Gastroesophageal sphincter (tissue), 4 donors: ENCODE measurements at regions not wholly inside any gene's neighbourhood (a gene's known extent, or its start where the extent isn't known, plus 50 kb on each side); places are given as distances from the start of the nearest gene placed in this dataset.

Source experiments
- ATAC-seq: fragments of 150-250 bp; one replicate; pipeline ENCODE4 v1.9.1; 2016; ENCODE audit warnings: mild to moderate bottlenecking, moderate library complexity
- H3K27ac ChIP-seq, 4 donors: fragments of 200-600 bp; sonication (generic) in 3 of 4; 1 replicate in 3 of 4; 2 replicates in 1 of 4; pipeline ENCODE4 v1.5.1; 2016 to 2019
- H3K27me3 ChIP-seq: fragments of 200-600 bp; sonication (generic); one replicate; pipeline ENCODE4 v1.5.1; 2019
- H3K36me3 ChIP-seq, 2 donors: fragments of 200-600 bp; sonication (generic); one replicate each; pipeline ENCODE4 v1.5.1; 2019; ENCODE audit warnings: control low read depth in 1 of 2
- H3K4me1 ChIP-seq, 3 donors: fragments of 200-600 bp; sonication (generic); 1 replicate in 2 of 3; 2 replicates in 1 of 3; pipeline ENCODE4 v1.5.1; 2016 to 2019; ENCODE audit warnings: control low read depth in 2 of 3
- H3K4me3 ChIP-seq, 2 donors: fragments of 200-600 bp; sonication (generic); one replicate each; pipeline ENCODE4 v1.5.1; 2019; ENCODE audit warnings: mild to moderate bottlenecking in 1 of 2, moderate library complexity in 1 of 2
- H3K9me3 ChIP-seq, 3 donors: fragments of 200-600 bp; sonication (generic); one replicate each; pipeline ENCODE4 v1.5.1; 2017 to 2019; ENCODE audit warnings: control low read depth in 2 of 3
- CTCF ChIP-seq, 4 experiments: fragments of 200-600 bp in 2 of 4; fragments of 450-650 bp in 2 of 4; sonication (generic) in 1 of 4; IDR thresholded peaks; one replicate each; pipeline ENCODE4 v1.5.1; 2017 to 2019; ENCODE audit warnings: antibody characterized with exemption in 4 of 4, mild to moderate bottlenecking in 2 of 4, moderate library complexity in 2 of 4
- EP300 ChIP-seq: sonication (generic); formaldehyde crosslinking; IDR thresholded peaks from one replicate; pipeline ENCODE4 v1.6.1; 2017; ENCODE audit warnings: antibody characterized with exemption, mild to moderate bottlenecking
- POLR2A ChIP-seq, 2 donors: fragments of 450-650 bp; IDR thresholded peaks; one replicate each; pipeline ENCODE4 v1.6.1; 2017; ENCODE audit warnings: antibody characterized with exemption in 2 of 2, mild to moderate bottlenecking in 2 of 2, moderate library complexity in 1 of 2
- POLR2AphosphoS5 ChIP-seq: sonication (generic); formaldehyde crosslinking; IDR thresholded peaks from one replicate; pipeline ENCODE4 v1.6.1; 2017; ENCODE audit warnings: antibody characterized with exemption
- WGBS, 2 donors: methylation state at CpG; one replicate each; pipeline ENCODE4 v1.1.5; 2018; ENCODE audit warnings: low coverage in 1 of 2; 5-methylcytosine and 5-hydroxymethylcytosine counted together

GRCh38 chr14:29236401-29236800, 469.8 kb downstream of the FOXG1 start:
- Histone ChIP-seq H3K27ac (no peak overlapping the region), H3K9me3 (no peaks in the 10 kb centered on the region), H3K36me3 (no peaks in the 10 kb centered on the region), H3K27me3 (no peaks in the 10 kb centered on the region), H3K4me3 (no peak overlapping the region), H3K4me1 (no peaks in the 10 kb centered on the region)
- ATAC-seq: no peak
- TF ChIP-seq POLR2A (IDR thresholded peaks at IDR 0.05) (no peak), EP300 (no peak)

- Histone ChIP-seq H3K4me1 (no peaks in the 10 kb centered on the region), H3K4me3 (no peak overlapping the region), H3K27me3 (no peaks in the 10 kb centered on the region), H3K9me3 (no peaks in the 10 kb centered on the region), H3K36me3 (no peaks in the 10 kb centered on the region), H3K27ac (no peak overlapping the region)
- no peak for TF ChIP-seq EP300
- no peak for TF ChIP-seq POLR2A (IDR thresholded peaks at IDR 0.05)
- TF ChIP-seq POLR2AphosphoS5: no peak
- TF ChIP-seq CTCF (IDR thresholded peaks at IDR 0.05): no peak
- 37 to 38% methylated on average over 2 of the region's 2 CpGs for WGBS, 2 donors
- ATAC-seq: no peak
Observed at GRCh38 chr14:29236848-29237247, 470.3 kb downstream of the FOXG1 start.

GRCh38 chr14:29240066-29240465, 473.5 kb downstream of the FOXG1 start:
- WGBS, 2 donors: 30 to 32% methylated on average over 3 of the region's 3 CpGs
- no peak for ATAC-seq
- Histone ChIP-seq H3K4me1 (peaks cover 0 to 4% (median 0%) of the 10 kb centered on the region in 3 donors), H3K27me3 (no peaks in the 10 kb centered on the region), H3K4me3 (no peak overlapping the region), H3K36me3 (no peaks in the 10 kb centered on the region), H3K27ac (no peak overlapping the region), H3K9me3 (no peaks in the 10 kb centered on the region)
- no peak for TF ChIP-seq POLR2AphosphoS5
- no peak for TF ChIP-seq POLR2A (IDR thresholded peaks at IDR 0.05)

GRCh38 chr14:29242755-29243754, 476.5 kb downstream of the FOXG1 start:
- Histone ChIP-seq H3K4me3 (no peak overlapping the region), H3K4me1 (peaks cover 0 to 4% (median 0%) of the 10 kb centered on the region in 3 donors), H3K27ac (no peak overlapping the region), H3K9me3 (no peaks in the 10 kb centered on the region), H3K27me3 (no peaks in the 10 kb centered on the region), H3K36me3 (no peaks in the 10 kb centered on the region)
- TF ChIP-seq POLR2AphosphoS5 (no peak), POLR2A (IDR thresholded peaks at IDR 0.05) (no peak), CTCF (IDR thresholded peaks at IDR 0.05) (no peak), EP300 (no peak)
- 34% methylated on average over 6 of the region's 6 CpGs for WGBS, 2 donors
- ATAC-seq: no peak

GRCh38 chr14:29255692-29256091, 489.1 kb downstream of the FOXG1 start:
- H3K27me3 ChIP-seq: no peaks in the 10 kb centered on the region
- H3K36me3 ChIP-seq: no peaks in the 10 kb centered on the region
- H3K9me3 ChIP-seq: no peaks in the 10 kb centered on the region
- 100% methylated on average over 1 of the region's 1 CpG; no CpG with 5 or more reads in 1 of the 2 donors for WGBS, 2 donors
- ATAC-seq: no peak
- H3K4me3 ChIP-seq: no peak overlapping the region
- H3K4me1 ChIP-seq: no peaks in the 10 kb centered on the region
- TF ChIP-seq POLR2A (IDR thresholded peaks at IDR 0.05): no peak
- TF ChIP-seq POLR2AphosphoS5: no peak
- no peak for TF ChIP-seq CTCF (IDR thresholded peaks at IDR 0.05)
- no peak for TF ChIP-seq EP300
- no peak overlapping the region for H3K27ac ChIP-seq

- no peak for ATAC-seq
- Histone ChIP-seq H3K36me3 (no peaks in the 10 kb centered on the region), H3K9me3 (no peaks in the 10 kb centered on the region), H3K27me3 (no peaks in the 10 kb centered on the region), H3K27ac (no peak overlapping the region), H3K4me1 (peaks cover 0 to 16% (median 0%) of the 10 kb centered on the region in 3 donors), H3K4me3 (no peak overlapping the region)
- no peak for TF ChIP-seq EP300
- TF ChIP-seq POLR2AphosphoS5: no peak
- TF ChIP-seq POLR2A (IDR thresholded peaks at IDR 0.05): no peak
- TF ChIP-seq CTCF (IDR thresholded peaks at IDR 0.05): no peak
- WGBS, 2 donors: 60% methylated on average over 1 of the region's 1 CpG; no CpG with 5 or more reads in 1 of the 2 donors
Observed at GRCh38 chr14:29262979-29263378, 496.4 kb downstream of the FOXG1 start.
